DMS 273 (cell line): ENCODE measurements at regions not wholly inside any gene's neighbourhood (a gene's known extent, or its start where the extent isn't known, plus 50 kb on each side); places are given as distances from the start of the nearest gene placed in this dataset.

Experiments
- DNase-seq: peaks from one replicate; lab custom pipeline; 2025; ENCODE audit not compliant: unreplicated experiment; lab: John Stamatoyannopoulos, UW

DNA sequence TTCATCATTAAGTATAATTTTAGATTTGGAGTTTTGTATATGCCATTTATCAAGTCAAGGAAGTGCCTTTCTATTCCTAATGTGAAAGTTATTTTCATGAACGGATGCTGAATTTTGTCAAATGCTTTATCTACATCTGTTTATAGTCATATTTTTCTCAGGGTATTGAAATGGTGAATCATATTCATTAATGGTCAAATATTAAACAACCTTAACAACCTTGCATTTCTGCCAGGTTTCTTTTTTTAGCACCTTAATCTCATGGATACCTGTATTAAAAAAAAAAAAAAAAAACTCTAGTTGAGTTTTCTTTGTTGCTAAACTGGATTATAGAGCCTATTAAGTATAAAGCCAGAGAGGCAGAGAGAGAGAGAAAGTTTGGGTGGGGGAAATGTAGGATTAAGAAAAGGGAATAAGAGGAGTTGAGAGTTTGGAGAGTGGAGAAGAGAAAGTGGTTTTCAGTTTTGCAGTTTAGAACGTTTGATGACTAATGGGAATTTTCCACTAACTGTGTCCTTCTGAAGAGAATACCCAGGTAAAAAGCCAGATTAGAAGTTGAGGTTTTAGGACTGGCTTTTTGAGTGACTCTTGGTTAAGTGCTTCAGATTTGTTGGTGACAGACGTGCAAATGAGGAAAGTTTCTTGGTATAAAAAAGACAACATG, 305.0 kb downstream of the HLX start:
- DNase-seq = no peak

DNA sequence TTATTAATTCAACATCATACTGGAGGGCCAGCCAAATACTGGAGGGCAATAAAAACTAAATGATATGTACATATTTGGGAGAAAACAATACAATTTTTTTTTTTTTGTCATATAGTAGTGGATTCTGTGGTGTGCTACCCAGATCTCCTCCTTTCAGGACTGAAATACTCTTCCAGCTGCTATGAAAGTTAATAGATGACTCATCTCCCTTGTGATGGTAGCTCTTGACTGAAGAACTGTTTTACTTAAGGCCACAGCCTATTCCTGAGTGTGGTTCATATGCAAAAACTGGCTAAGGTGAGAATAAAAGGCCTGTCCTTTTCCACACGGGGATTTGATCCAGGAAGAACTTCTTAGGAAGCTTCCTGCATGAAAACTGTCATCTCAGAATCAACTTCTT, 307.9 kb downstream of the HLX start:
- DNase-seq = no peak

DNA sequence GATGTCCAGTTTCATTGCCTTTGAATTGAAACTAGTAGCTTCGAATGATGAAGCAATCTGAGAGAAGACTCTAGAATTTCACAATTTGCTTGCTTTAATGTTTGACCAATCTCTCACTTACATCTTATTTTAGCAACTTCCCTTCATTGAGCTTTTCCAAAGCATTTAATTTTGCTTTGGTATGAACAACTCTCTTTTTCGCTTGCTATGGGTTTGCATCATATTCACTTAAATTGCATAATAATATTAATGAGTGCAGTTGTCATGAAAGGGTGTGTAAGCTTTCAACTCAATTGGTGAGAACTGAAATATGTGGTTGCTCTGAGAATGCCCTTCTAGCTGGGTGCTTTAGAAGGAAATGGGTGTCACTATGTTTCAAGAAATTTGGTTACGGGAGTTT, 309.2 kb downstream of the HLX start:
- DNase-seq = no peak

DNA sequence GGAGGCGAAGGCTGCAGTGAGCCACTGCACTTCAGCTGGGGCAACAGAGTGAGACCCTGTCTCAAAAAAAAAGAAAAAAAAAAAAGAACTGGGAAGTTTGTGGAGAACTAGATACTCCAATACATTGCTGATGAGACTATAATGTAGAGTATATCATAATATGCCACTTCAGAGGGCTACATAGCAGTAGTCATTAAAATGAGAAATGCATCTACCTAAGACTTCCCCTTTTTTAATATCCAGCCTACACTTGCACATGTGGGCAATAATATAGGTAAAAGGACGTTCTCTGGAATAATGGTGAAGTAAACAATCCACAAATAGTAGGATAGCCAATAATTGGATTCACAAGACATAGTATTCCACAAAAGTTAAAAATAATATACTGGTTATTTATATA, 311.0 kb downstream of the HLX start:
- DNase-seq = no peak

DNA sequence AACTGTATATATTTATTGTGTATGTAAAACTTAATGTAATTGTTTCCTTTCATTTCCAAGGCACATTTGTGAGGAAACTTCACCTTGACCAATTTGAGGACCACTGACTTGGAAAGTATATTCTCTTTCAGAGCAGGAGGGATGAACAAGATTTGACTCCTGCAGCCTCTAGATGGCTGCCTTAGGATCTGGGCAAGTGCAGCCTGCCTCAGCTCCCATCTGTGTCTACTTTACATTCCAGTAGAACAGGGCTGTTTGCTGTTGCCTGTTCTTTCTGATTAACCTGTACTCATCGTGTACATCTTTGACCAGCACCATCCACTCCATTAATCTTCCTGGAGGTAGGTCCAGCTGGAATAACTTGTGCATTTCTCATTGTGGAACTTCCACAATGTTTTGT, 312.8 kb downstream of the HLX start:
- DNase-seq = peak; percentile 18

DNA sequence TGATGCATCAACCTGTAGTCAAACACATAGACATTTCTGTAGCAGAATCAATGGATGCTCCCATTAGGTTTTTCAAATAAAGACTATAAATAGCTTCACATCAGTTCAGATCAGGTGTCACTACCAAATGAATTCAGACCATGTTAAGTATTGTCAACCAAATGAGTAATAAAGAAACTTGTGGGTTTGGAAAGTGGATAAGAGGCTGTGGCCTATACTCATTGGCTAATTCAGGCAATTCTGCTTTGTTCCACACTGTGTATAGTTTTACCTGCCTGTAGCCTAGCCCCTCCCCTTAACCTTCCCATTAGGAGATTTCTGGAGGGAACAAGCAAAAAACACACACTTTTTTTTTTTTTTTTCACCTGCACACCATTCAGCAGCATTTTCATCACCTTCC, 321.2 kb downstream of the HLX start:
- no peak for DNase-seq

DNA sequence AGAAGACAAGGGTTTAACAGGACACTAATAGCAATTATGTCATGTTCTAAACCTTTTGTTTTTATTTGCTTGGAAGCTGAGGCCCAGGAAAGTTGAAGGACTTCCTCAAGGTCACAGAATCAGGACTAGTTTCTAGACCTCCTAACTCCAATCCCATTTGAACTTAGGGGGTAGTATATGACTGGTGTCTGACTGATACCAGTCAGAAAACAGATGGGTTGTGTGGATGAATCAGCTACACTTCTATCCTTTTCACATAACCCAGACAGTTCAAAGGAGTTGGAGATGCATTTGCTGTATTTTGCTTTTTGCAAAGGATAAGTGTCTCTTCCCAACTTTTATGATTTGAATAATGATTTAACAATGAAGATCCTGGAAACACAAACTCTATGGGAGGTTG, 322.5 kb downstream of the HLX start:
- DNase-seq = no peak

DNA sequence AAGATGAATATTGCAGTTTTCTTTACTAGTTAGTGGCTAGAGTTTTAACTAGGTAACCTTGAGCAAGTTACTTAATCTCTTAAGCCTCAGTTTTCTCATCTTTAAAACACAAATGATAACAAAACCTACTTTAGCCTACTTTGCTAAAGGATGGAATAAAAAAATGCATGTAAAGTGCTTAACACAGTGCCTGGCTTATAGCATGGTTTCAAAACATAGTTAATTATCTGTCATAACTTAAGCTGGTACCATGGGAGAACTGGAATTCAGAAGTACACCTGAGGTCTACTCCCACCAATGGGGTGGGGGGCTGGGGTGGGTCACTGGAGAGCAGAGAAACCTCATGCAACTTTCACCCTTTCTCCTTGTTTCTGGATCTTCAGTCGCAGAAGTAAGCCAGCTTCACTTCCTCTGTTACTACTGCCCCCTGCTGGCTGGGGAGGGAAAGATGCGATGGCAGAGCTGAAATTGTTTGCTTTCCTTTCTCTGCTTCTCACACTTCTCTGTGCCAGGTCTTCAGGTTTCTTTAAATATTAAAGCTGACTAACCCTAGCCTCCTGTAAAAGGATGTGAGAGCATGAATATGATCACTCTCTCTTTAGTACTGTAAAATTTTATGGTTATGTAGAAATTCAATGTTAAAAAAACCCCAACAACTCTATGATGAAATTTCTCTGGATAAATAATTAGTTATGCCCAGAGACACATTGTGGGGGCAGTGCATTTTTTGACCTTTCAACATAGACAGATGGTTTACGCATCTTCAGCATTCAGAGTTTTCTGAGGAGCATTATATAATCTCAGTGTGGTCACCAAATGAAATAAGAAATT, 324.2 kb downstream of the HLX start:
- peak; percentile 92 for DNase-seq

DNA sequence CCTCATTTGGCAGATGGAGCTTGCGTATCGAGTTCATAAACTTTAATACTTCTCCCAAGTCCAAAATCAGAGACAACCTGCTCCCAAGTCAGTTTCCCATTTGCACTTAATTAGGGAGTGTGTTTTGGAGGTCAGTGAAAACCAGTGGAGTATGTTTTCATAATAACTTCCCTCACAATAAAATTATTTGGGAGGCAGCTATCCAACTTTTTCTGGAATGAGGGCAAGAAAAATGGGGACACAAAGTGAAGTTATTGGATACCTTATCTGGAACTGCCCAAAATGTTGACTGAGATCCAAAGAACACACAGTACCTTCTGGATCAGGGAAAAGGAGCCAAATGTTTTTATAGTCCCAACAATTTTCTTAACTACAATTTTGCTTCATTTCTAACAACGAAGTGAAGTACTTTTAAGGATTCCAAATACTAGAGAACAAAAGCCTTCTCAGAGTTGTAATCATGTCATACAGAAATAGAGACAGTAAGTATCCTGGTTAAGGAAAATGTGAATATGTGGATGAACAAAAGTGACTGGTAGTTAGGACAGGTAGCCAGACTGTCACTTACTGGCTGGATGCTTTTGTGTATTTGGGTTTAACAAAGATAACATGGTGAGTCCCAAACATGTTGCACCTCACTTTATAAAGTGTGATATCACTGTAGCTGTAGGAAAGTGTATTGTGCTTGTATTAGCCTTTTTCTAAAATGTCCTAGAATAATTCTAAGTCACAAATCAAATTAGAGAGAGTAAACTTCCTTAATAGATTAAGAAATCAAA, 325.0 kb downstream of the HLX start:
- peak; percentile 52 for DNase-seq

DNA sequence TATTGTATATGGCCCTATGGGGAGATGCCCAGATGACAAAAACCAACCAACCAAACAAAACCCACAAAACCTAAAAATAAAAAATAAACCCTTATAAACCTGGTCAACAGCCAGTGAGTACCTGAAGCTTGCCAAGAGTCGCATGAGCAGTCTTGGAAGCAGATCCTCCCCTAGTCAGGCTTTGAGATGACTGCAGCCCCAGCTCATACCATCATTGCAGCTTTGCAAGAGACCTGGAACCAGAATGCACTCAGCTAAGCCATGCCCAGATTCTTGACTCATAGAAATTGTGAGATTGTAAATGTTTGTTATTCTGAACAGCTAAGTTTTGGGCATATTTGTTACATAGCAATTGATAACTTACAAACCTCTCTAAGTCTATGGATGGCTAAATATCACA, 326.8 kb downstream of the HLX start:
- no peak for DNase-seq

DNA sequence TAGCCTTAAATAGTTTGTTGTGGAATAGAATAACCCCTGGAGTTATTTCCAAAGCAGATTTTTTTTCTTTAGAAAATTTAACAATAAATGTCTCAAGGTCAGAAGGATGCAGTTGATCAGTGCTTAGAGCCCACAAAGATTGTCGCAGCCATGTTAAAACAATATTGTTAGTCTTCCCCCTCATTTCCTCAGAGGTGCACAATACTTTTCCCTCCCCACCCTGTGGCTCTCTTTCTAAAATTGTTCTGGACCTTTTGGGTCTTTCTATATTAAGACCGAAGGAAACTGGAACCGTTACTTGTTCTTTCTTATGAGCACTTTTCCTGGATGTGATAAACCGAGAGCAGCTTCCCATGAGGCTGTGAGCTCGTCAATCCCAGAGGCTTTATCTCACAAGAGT, 333.7 kb downstream of the HLX start:
- no peak for DNase-seq

DNA sequence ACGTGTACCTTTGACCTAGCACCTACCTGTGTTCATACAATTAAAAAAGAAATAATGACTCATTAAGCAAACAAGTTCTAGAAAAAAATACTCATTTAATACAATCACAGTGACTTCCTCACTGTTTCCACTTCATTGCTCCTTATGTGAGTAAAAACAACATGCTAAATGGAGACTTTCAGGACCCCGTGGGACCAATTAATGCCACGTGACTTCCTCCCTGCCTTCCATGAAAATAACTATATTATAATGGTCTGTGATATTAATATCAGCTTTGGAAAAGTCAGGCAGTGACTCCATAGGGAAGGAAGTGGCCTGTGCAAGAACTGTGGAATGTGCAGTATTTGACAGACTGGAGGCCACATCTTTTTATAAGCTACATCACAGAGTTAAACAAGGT, 337.8 kb downstream of the HLX start:
- DNase-seq = no peak

DNA sequence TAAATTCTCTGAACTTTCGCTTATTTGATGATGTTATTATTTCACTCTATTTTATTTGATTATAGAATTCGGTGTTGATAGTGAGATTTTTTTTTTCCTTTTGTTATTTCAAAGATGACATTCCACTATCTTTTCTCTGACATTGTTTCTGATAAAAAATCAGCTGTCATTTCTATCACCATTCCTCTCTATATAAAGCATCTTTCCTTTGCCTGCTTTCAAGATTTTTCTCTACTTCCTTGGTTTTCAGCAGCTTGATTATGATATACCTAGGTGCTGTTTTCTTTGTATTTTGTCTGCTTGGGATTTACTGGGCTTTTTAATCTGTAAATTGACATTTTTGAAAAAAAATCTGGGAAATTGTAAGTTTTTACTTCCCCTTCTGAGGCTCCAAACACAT, 344.0 kb downstream of the HLX start:
- DNase-seq = no peak

DNA sequence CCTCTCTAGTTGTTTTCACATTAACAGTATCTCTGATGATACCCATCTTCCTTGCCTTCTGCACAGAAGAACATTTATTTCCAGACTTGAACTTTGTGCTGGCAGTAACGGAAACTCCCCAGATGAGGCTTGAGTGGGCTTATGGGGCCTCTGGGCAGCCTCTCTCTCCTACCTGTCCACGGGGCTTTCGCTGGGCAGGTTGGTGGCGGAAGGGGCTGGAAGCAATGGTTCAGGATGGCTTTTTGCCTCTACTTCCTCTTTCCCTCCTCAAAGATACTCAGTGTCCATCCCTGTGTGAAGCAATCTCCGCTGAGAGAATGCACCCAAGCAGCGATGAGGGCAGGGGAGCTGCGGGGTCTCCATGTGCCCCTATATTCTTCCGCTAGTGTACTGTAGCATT, 348.2 kb downstream of the HLX start:
- no peak for DNase-seq

DNA sequence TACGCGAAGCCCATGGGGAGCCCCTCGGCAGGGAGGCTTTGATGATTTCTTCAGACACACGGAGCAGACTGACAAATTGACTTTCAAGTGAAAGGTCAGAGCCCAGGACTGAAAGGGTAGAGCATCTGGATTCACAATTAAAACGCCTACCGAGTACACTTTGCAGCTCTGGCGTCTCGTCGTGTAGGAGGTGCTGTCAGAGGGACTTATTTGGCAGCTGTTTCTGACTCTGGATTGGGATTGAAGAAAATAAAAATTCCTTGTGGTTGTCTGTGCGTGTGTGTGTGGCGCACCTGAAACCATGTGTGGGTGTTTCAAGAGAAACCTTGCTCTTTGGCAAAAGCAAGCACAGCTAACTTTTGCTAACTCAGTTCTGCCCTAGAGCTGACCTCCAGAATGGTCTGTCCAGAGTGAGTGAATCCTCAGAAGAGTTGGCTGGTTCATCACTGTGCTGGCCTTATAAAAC, 348.7 kb downstream of the HLX start:
- DNase-seq = no peak

DNA sequence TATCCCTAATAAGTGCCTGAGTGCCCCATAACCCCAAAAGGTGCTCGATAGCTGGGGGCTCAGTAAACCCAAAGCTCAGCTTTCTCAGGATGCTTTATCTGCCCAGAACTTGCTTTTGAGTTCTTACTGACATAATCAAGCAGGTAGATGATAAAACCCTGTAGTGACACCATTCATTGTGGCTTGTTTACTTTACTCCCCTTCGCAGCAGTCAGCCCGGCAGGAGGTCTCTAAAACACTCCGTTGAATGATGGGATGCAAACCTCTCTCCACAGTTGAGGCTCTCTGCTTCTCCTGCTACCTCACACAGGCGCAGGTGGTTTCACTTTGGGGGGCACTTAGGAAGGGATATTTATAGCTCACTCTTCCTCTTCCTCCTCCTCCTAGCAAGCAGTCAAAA, 349.4 kb downstream of the HLX start:
- DNase-seq = no peak

DNA sequence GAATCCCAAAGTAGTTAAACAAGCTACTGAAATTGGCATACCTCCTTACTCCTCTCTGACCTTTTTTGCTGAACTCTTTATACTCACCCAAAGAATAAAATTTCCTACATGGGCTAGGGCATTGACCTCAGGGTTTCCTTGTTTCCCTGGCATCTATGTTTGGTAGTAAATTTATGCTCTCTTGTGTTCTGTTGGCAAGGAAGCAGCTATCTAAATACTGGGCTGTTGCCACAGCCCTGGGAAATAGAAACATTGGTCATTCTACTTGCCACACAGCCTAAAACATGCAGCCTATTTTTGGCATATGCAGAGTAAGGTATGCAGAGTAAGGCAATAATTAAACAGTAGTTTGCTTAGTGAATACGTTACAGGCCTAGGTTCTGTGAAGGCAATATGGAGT, 351.4 kb downstream of the HLX start:
- DNase-seq = no peak

DNA sequence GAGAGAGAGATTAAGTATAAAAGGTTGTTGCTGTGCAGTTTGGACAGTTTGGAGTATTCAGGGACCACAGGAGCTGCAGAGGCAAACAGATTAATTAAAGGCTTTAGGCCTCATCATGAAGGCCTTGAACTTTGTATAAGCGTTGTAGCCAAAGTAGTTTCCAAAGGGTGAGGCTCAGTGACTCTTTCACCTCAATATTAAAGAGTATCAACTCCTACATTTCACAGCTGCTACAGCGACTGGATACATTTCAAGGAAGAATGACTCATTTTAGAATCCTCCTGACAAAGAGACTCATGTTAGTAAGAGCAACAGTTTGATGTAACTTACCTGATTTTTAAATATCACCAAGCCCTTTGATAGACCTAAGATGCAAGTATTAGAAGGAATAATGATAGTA, 355.5 kb downstream of the HLX start:
- no peak for DNase-seq

DNA sequence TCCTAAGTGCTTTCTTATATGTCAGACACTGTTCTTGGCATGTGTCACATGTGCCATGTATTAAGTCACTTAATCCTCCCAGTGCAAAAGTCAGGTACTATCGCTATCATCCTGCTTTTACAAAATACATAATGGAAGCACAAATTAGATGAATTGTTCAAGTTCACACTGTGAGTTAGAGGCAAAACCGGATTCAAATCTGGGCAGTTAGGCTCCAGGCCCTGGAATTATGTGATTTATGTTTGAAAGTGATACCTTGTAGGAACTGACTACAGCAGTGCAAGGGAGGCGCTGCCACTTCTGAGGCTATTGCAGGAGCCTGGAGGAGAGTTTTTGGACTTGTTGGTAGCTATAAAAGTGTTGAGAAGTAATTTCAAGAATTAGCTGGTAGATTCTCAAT, 358.3 kb downstream of the HLX start:
- no peak for DNase-seq

DNA sequence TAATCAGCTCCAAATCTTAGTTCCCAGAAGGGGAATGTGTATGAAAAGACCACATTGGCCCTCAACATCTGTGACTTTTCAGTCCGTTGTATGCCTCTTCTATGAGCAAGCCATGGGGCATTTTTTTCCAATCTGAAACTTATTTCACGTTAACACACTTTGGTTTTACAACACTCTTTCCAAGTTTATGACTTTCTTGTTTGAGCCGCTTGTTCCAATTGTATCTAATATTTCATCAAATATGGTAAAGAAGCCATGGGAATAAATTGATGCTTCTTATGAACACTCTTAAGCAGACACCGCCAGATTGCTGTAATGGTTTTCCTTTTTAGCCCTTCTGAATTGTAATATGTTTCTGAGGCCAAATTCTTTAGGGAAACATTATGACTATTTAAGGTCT, 359.9 kb downstream of the HLX start:
- DNase-seq = no peak

DNA sequence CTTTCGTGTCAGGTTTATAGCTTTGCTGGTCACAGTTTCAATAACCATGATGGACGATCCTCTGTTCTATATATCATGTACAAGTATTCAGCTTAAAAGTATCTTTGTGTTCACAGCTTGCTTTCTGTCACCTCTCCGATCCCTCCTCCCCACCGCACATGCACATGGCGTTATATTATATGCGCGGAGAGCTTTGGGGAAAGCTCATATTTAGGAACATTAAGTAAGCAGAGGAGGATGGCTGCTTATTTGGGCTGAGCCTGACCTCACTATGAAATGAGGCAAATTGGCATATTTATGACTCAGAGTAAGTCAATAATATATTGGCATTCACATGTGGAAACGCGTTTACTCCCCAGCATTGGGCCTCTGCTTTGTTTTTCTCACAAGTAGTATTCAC, 360.5 kb downstream of the HLX start:
- DNase-seq = no peak

DNA sequence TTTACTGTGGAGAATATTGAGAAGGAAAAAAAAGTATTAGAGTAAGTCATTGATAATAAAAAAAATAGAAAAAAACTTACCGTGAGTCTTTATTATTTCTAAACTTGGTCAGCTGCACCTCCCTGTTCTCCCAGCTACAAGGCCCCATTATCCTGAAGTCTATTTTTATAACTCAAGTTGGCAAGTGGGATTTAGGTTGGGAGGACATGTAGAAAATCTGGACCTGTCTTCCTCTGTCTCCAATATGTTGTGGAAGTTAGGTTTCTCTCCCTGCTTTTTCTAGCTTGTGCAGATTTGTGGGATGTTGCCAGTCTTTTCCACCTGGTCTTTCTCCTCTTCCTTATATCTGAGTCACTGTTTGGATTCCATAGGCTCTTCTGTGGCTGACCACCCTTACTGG, 361.4 kb downstream of the HLX start:
- no peak for DNase-seq
